Lower leg skin (tissue), 3 donors: ENCODE measurements at regions not wholly inside any gene's neighbourhood (a gene's known extent, or its start where the extent isn't known, plus 50 kb on each side); places are given as distances from the start of the nearest gene placed in this dataset.

Experiments used
- POLR2A ChIP-seq, 2 donors: fragments of 450-650 bp; IDR thresholded peaks; one replicate each; pipeline ENCODE4 v1.6.1; 2016 to 2017; ENCODE audit warnings: antibody characterized with exemption in 2 of 2, mild to moderate bottlenecking in 1 of 2, moderate library complexity in 1 of 2
- TF ChIP-seq, protein P1 (sequence below), 3 donors: fragments of 450-650 bp; IDR thresholded peaks; one replicate each; pipeline ENCODE4 v1.5.1; 2016; ENCODE audit warnings: antibody characterized with exemption in 3 of 3, mild to moderate bottlenecking in 3 of 3, moderate library complexity in 2 of 3

- TF ChIP-seq POLR2A (IDR thresholded peaks at IDR 0.05): no peak
- TF ChIP-seq, protein P1, sequence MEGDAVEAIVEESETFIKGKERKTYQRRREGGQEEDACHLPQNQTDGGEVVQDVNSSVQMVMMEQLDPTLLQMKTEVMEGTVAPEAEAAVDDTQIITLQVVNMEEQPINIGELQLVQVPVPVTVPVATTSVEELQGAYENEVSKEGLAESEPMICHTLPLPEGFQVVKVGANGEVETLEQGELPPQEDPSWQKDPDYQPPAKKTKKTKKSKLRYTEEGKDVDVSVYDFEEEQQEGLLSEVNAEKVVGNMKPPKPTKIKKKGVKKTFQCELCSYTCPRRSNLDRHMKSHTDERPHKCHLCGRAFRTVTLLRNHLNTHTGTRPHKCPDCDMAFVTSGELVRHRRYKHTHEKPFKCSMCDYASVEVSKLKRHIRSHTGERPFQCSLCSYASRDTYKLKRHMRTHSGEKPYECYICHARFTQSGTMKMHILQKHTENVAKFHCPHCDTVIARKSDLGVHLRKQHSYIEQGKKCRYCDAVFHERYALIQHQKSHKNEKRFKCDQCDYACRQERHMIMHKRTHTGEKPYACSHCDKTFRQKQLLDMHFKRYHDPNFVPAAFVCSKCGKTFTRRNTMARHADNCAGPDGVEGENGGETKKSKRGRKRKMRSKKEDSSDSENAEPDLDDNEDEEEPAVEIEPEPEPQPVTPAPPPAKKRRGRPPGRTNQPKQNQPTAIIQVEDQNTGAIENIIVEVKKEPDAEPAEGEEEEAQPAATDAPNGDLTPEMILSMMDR (IDR thresholded peaks at IDR 0.05): no peak
These were observed 566.2 kb downstream of the BNC2 start for GRCh38 chr9:16304301-16304700.
